Bronchial epithelial cell (primary cell): ENCODE measurements at regions not wholly inside any gene's neighbourhood (a gene's known extent, or its start where the extent isn't known, plus 50 kb on each side); places are given as distances from the start of the nearest gene placed in this dataset.
A peak's percentile ranks its signal among the peaks of the same experiment; 100 is the strongest.

Source experiments
- DNase-seq: peaks from one replicate; pipeline ENCODE4 v3.0.0-alpha.2; 2010; ENCODE audit warnings: low read depth
- FAIRE-seq: peaks from 2 replicates; lab custom pipeline; 2011; peaks lifted over from hg19 to GRCh38; lab: Jason Lieb, UNC
- H3K27me3 ChIP-seq: 2 replicates; pipeline ENCODE4 v1.5.1; 2011; ENCODE audit warnings: low read length; ENCODE audit not compliant: control insufficient read depth, insufficient read depth
- H3K36me3 ChIP-seq: 2 replicates; pipeline ENCODE4 v1.5.1; 2011; ENCODE audit warnings: low read length; ENCODE audit not compliant: control insufficient read depth, insufficient read depth
- H3K4me3 ChIP-seq: 2 replicates; pipeline ENCODE4 v1.5.1; 2011; ENCODE audit warnings: mild to moderate bottlenecking, low read depth, low read length, control low read depth
- CTCF ChIP-seq: IDR thresholded peaks from 2 replicates; pipeline ENCODE4 v1.5.1; 2011; ENCODE audit warnings: mild to moderate bottlenecking, moderate library complexity, low read length, control low read depth, inconsistent platforms; ENCODE audit not compliant: insufficient read depth, severe bottlenecking

- no peaks in the 10 kb centered on the region for H3K36me3 ChIP-seq
- H3K4me3 ChIP-seq: no peak overlapping the region
- no peaks in the 10 kb centered on the region for H3K27me3 ChIP-seq
- TF ChIP-seq CTCF: no peak
- FAIRE-seq (no peak), DNase-seq (no peak)
Observed at GRCh38 chr2:128441341-128442052, 122.8 kb upstream of the HS6ST1 start.

- Histone ChIP-seq H3K4me3 (no peak overlapping the region), H3K27me3 (no peaks in the 10 kb centered on the region), H3K36me3 (no peaks in the 10 kb centered on the region)
- no peak for DNase-seq
- TF ChIP-seq CTCF: no peak
- FAIRE-seq: no peak
Observed at GRCh38 chr2:128442053-128442751, 123.5 kb upstream of the HS6ST1 start.

DNA sequence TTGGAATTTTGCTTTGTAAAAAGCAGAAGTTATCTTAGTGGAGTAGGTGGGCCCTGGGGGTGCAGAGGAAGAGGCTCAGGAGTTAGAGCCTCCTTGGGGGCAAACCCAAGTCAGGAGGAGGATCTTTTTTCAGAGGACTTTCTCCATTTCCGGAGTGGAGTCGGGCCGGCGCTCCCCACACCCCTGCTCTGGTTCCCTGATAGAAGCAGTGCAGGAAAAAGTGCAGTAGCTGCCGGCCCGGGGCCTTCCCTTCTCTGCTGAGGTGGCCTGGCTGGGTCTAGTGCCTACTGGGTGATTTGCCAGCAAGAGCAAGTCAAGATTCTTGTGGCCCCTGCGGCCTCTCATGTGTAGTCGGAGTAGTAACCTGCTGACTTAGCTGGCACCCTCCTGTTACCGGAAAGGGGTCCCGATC, 124.2 kb upstream of the HS6ST1 start:
- H3K27me3 ChIP-seq: no peaks in the 10 kb centered on the region
- no peak for TF ChIP-seq CTCF
- no peaks in the 10 kb centered on the region for H3K36me3 ChIP-seq
- H3K4me3 ChIP-seq: no peak overlapping the region
- no peak for DNase-seq
- FAIRE-seq: no peak

DNA sequence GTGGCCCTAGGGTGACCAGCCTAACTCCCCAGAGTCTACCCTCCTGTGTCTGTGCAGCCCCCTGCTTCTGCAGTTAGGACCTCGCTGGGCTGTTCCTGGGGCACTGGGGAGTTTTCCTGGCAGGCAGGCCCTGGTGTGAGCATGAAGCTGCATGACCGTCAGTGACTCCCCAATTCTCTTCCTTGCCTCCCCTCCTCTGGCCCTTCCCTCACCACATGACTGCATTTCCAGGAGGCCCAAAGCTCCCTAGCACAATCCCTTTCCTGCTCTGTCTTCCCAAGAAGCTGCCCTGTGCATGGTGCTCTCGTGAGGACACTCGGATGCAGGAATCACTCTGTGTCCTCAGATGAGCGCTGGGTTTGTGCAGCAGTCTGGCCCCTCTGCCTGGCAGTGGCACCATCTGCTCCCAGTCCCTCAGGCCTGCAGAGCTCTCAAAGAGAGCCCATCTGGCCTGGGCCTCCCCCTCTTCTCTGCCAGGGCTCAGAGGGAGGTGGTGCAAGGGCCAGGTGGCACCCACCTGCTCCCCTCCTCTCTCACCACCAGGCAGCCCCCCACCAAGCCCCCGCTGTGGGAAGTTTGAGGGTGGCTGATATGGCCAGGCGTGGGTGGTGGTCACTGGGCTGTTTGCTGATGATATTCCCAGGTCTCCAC, 125.6 kb upstream of the HS6ST1 start:
- Histone ChIP-seq H3K27me3 (no peaks in the 10 kb centered on the region), H3K4me3 (no peak overlapping the region), H3K36me3 (no peaks in the 10 kb centered on the region)
- FAIRE-seq: peak; percentile 7
- TF ChIP-seq CTCF: no peak
- DNase-seq: no peak

DNA sequence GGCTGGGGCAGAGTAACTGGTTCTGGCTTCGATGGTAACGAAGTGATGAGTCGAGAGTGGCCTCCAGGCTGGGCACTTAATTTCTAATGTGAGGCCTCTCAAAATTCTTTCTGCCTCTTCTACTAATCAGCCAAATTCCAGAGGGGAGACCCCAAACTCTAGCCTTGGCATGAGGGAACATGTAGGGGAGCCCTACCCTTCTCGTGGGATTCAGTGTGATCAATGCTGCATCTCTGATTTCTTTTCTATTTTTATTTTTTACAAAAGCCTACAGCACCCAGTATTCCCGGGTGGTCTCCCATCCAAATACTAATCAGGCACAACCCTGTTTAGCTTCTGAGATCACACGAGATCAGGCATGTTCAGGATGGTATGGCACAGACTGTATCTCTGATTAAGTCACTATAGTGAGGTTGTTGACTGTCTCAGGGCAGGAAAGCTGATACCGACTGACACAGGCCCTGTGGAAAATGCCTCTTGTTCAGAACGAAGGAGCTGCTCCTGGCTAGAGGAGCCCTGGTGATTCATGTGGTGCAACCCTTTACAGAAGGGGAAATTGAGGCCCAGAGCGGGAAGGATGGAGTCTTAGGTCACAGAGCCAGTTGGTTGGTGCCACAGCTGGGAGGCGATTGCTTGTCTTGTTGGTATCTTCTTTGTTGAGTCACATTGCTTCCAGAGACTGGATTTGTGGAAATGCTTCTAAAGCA, 126.3 kb upstream of the HS6ST1 start:
- H3K27me3 ChIP-seq: no peaks in the 10 kb centered on the region
- FAIRE-seq (peak; percentile 43), DNase-seq (no peak)
- no peak for TF ChIP-seq CTCF
- no peak overlapping the region for H3K4me3 ChIP-seq
- H3K36me3 ChIP-seq: no peaks in the 10 kb centered on the region
